ENCODE measurements at regions not wholly inside any gene's neighbourhood (a gene's known extent, or its start where the extent isn't known, plus 50 kb on each side); places are given as distances from the start of the nearest gene placed in this dataset.

DNA sequence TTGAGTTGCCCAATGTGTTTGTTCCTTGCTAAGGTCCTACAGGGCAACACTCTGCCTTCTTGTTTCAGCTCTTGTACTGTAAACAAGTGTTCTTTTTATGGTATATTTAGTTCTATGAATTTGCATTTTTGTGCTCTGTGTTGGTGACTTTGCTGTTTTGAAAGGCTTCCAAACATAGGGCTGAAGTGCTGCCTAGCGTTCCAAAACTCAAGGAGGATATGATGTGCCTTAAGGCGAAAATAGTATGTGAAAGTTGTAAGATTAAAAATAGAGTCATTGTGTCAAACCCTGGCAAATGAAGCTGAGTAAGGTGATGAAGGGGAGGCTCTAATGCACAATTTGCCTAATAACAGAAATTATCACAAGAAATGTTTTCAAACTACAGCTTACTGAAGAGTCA lies 372.7 kb upstream of the TOM1L1 start:
- POLR2A ChIA-PET, result no interaction called here
- TF ChIP-seq YY1 (IDR thresholded peaks at IDR 0.05; ENCODE audit: extremely low read depth, insufficient replicate concordance, low read depth, low read length), result no peak
- TF ChIP-seq RAD21 (IDR thresholded peaks at IDR 0.05; ENCODE audit: low read depth), result no peak
- TF ChIP-seq, protein P1, sequence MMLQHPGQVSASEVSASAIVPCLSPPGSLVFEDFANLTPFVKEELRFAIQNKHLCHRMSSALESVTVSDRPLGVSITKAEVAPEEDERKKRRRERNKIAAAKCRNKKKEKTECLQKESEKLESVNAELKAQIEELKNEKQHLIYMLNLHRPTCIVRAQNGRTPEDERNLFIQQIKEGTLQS (IDR thresholded peaks at IDR 0.05), result no peak
- TF ChIP-seq FOSL1 (IDR thresholded peaks at IDR 0.05; ENCODE audit: low read depth), result no peak
- no peak for TF ChIP-seq POLR2AphosphoS5 (IDR thresholded peaks at IDR 0.05; ENCODE audit: low read depth, low read length)
- TF ChIP-seq EGR1 (IDR thresholded peaks at IDR 0.05; ENCODE audit: low read depth), result no peak
- no peak for TF ChIP-seq CBX3 (IDR thresholded peaks at IDR 0.05; ENCODE audit: low read depth)
- TF ChIP-seq POLR2A (IDR thresholded peaks at IDR 0.05; ENCODE audit: borderline replicate concordance, extremely low read depth, insufficient read depth, insufficient read length), result no peak
- TF ChIP-seq EZH2 (IDR thresholded peaks at IDR 0.05), result no peak
- no peak for TF ChIP-seq ELF1 (IDR thresholded peaks at IDR 0.05; ENCODE audit: borderline replicate concordance, low read depth)
- TF ChIP-seq TCF7L2 (IDR thresholded peaks at IDR 0.05; ENCODE audit: borderline replicate concordance, extremely low read depth, insufficient read depth, insufficient read length), result no peak
- TF ChIP-seq SRF (IDR thresholded peaks at IDR 0.05; ENCODE audit: low read depth), result no peak
- TF ChIP-seq EZH2phosphoT487 (IDR thresholded peaks at IDR 0.05; ENCODE audit: borderline replicate concordance), result no peak
- TF ChIP-seq, protein P2, sequence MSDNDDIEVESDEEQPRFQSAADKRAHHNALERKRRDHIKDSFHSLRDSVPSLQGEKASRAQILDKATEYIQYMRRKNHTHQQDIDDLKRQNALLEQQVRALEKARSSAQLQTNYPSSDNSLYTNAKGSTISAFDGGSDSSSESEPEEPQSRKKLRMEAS (IDR thresholded peaks at IDR 0.05), result no peak

More for the DNA sequence above, 372.7 kb upstream of the TOM1L1 start:
- Histone ChIP-seq H3K79me2 (ENCODE audit: insufficient read depth, low read length) (no peaks in the 10 kb centered on the region), H3K27ac (ENCODE audit: low read depth, low read length) (no peak overlapping the region), H3K27me3 (ENCODE audit: insufficient read depth, low read length) (no peaks in the 10 kb centered on the region), H4K20me1 (ENCODE audit: insufficient read depth) (no peaks in the 10 kb centered on the region), H3K9me3 (ENCODE audit: control insufficient read depth in 1 of 2, insufficient read depth in 1 of 2, low read depth in 1 of 2, low read length in 2 of 2) (peaks cover 33 to 41% of the 10 kb centered on the region in 2 experiments; a peak in 2 of 4 replicates), H3K4me1 (ENCODE audit: control insufficient read depth in 1 of 2, insufficient read depth in 2 of 2, low read length in 2 of 2) (no peaks in the 10 kb centered on the region), H3K9me2 (ENCODE audit: insufficient read depth) (no peaks in the 10 kb centered on the region), H3K9ac (ENCODE audit: low read length) (no peak overlapping the region), H2AFZ (ENCODE audit: low read depth, low read length, poor library complexity, severe bottlenecking) (no peak overlapping the region), H3K4me2 (ENCODE audit: low read length) (no peak overlapping the region), H3K36me3 (ENCODE audit: control insufficient read depth in 1 of 2, insufficient read depth in 2 of 2, low read length in 2 of 2) (no peaks in the 10 kb centered on the region), H3K4me3 (replicated peaks in 1 of 2; ENCODE audit: low read depth in 1 of 2, low read length in 2 of 2) (no peak overlapping the region)
- DNase-seq (ENCODE audit: low read depth, low spot score), result no peak
- ATAC-seq, result no peak
- RAD21 ChIA-PET (ENCODE audit: low non-redundant PET in 1 of 2, low total read pairs in 2 of 2, uncharacterized antibody in 2 of 2, unreplicated experiment in 2 of 2), result no interaction called here
- BruUV-seq (replicated peaks), result no TSS peak
- intact Hi-C loops (cut with micrococcal nuclease), result no loop called here
- CTCF ChIA-PET, result no interaction called here
